GM03348 (cell line): ENCODE measurements at regions not wholly inside any gene's neighbourhood (a gene's known extent, or its start where the extent isn't known, plus 50 kb on each side); places are given as distances from the start of the nearest gene placed in this dataset.

ENCODE experiments used
- DNase-seq: peaks from one replicate; pipeline ENCODE4 v3.0.0; 2012; ENCODE audit warnings: low spot score

DNA sequence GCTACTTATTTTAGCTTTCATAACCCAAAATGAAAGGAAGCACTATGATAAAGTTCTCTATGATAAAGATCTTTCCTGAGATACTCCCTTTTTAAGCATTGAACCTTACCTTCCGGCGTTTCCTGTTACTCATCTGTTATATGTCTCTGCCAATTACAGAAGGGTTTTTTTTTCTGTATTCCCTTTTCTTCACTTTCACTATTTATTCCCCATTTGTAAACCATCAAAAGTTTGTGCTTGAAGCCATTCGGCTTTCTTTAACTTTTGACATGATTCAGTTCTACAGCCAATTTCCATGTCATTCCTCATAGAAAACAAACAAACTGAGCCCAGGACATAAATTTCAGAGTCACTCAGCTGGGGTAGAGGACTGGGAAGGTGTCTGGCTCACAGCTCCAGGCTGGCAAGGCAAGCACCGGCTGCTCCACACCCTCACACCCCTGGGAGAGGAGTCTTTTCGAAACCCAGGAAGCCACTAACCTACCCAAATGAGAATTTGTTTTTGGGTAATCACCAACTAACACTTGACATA, 429.4 kb upstream of the TRIB2 start:
- peak; percentile 16 for DNase-seq

DNA sequence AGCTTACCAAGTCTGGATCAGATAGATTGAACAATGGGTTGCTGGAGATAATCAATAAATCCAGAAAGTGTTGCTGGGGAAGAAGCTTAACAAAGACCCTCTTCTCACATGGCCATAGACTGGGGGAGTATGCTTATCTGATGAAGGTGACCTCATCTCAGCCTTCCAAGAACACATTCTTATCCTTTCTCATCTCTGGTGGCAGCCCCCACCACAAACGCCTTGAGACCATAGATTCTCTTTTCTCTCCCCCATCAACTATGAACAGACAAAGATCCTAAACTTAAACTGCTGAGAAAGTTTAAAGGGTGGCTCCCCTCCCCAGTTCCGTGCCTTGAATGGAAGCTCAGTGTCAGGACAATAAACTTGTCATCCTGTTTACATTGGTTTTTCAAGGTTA, 428.7 kb upstream of the TRIB2 start:
- DNase-seq, result no peak

GRCh38 chr2:12289120-12289802, 427.5 kb upstream of the TRIB2 start:
- no peak for DNase-seq

DNA sequence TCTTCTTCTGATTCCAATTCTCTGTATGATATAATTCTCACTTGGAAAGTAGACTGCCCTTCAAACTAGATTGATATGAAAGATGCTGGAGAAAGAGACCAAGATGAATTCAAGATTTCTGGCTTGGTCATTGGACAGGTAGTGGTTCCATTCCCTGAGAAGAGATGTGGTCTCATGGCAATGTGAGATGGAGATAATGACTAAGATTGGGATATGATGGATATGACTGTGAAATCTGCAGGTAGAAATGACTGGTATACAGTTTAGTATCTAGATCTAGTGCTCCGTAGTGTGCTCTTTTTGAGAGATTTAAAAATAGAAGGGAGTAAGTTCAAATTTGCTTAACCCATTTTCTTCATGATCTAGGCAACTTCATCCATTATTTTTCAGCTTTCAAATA, 425.4 kb upstream of the TRIB2 start:
- no peak for DNase-seq

DNA sequence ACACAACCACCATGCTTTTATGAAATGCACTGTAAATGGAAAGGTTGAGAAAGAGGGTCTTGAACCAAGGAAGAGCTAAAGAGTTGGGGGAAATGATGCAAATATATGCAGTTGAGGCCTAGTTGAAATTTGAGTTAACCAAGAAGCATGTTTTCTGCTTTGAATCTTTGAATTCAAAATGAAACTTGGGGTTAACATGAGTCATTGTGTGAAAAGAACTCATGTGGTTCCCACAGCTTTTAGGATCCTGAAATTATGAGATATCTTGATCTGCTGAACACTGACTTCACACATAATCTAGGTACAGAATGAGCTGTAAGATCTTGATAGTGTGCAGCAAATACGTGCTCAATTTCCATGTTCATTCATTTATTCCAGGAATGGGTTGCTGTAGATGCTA, 422.9 kb upstream of the TRIB2 start:
- DNase-seq, result no peak

- DNase-seq, result no peak
These were observed 420.7 kb upstream of the TRIB2 start for GRCh38 chr2:12295856-12296519.

- no peak for DNase-seq
These were observed 419.8 kb upstream of the TRIB2 start for GRCh38 chr2:12296915-12297314.

- no peak for DNase-seq
These were observed 418.4 kb upstream of the TRIB2 start for GRCh38 chr2:12298352-12298751.

DNA sequence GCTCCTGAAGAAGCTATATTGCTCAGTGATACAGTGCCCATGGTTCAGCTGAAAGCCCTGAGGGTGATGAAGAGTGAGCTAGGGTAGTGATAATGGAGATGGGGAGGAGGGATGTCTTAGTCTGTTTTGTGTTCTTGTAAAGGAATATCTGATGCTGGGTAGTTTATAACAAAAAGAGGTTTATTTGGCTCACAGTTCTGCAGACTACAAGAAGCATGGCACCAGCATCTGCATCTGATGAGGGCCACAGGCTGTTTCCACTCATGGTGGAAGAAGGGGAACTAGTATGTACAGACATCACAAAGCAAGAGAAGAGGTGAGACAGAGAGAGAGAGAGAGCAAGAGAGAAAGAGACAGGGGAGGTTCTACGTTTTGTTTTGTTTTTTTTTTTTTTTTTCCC, 417.3 kb upstream of the TRIB2 start:
- no peak for DNase-seq

DNA sequence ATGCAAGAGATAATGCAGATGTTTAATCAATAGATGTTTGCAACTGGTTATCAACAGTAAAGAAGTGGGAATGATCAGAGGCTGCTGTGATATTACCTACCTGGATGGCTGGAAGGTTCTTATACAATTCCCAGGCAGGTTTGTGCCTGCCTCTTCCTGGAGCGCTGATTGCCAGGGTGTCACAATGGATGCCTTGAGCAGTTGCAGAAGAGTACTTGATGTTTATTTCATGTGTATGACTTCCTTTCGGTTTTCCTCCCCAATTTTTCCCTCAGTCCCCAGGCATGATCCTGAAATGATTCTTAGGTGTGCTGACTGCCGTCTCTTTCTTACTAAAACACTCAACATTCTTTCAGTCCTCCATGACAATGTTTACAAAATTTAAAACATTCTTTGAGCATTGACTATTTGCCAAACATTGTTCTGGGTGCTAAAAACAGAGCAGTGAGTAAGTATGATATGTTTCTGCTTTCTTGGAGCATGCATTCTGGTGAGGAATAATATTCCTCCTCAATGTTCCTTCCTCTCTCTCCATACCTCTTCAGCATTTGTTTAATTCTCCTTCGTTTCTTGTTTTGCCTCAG, 416.6 kb upstream of the TRIB2 start:
- DNase-seq, result peak; percentile 19

DNA sequence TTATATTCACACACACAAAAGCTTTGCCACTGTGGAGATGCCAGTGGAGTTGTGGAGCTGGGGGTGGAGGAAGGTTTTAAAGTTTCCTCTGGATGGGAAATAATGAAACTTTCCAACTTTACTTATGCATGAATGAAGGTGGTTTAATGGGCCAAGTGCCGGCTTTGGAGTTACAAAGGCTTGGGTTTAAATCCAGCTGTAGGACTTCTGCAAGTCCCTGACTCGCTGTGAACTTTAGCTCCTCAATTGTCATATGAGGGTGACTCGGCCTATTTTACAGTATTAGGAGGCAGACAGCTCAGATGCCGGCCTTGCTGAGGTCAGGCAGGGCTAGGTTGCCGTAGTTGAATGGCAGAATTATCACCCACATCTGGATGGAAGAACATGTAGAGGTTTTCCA, 415.8 kb upstream of the TRIB2 start:
- DNase-seq, result no peak

DNA sequence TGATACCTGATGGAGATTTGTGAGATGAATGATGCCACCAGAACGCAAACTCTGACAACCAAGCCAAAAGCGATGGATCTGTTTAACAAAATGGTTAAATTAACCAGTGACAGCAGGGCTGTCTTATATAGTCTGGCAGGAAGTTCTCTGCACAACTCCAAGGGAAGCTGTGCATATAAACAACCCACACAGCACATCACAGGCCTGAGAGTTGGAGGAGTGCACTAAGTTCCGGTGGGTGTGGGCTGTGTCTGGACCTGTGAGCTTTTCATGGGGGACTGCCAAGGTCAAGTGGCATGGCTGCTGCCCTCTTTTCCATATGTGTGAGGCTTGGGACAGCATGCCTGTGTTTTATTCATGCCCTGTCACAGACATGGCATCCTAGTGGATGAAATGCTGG, 414.6 kb upstream of the TRIB2 start:
- DNase-seq, result no peak

DNA sequence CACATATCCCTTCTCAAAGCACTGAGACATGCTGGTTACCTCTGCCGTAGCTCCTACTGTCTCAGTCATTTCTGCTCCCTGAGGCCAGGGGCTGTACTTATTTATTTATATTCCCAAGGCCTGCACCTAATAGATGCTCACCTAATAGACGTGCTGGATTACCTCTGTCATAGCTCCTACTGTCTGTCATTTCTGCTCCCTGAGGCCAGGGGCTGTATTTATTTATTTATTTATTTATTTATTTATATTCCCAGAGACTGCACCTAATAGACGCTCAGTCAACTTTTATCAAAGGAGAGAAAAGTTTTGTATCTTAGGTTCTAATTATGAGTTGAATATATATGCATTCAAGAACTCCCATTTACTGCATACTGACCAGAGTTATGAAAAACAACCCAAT, 414.0 kb upstream of the TRIB2 start:
- no peak for DNase-seq

DNA sequence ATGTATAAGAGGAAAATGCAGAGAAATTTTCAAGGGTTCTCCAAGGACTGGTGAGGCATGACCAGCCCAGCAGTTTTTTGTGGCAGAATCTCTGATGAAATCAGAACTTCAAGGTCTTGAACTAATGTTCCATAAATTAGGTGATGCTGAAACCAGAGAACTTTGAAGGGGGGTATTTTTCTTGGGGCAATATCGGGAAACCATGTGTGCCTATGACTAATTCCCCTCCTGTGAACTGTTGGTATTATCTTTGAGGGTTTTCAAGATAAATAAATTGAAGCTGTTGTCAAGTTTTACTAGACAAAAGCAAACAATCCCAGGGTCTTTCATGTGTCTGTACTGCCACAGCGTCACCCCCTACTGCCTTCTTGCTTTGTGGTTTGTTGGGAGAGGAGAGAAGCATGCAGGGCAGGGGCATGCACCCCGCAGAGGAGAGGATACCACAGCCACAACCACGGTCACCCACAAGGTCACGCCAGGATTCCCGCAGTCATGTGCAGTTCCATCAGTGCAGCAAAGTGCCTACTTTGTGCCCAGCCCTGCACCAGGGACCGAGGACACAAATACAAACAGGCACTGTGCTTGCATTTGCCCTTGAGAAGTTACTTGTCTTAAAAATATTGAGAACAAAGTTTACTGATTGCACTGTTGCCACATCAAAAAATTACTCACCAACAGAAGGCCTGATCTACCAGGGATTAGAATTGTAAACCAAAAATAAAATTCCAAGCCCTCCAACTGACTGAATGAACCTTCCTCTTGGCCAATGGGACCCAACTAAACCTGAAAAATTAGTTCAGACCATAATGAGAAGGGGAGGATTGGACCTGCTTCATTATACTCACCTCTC, 413.3 kb upstream of the TRIB2 start:
- peak; percentile 11 for DNase-seq

DNA sequence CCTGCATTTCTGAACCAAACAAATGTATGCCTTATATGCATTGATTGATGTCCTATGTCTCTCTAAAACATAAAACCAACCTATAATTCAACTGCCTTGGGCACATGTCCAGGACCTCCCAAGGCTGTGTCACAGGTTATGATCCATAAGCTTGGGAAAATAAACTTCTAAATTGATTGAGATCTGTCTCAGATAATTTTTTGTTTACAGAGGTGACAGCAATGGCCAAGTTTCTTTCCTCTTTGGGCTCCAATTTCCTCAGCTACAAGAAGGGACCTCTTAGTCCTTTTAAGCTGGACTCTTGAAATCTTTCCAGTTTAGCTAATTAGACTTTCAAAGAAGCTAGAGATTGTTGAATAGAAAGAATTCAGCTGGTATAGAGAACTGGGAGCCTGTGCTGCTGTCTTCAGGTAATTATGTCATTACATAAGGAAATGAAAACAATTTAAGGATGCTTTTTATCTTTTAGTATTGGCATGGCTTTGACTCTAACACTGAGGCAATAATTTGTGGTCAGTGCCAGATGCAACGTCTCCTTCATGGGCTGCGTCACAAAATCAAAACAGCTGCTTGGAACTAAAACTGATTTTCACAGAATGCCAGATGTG, 412.1 kb upstream of the TRIB2 start:
- peak; percentile 44 for DNase-seq

DNA sequence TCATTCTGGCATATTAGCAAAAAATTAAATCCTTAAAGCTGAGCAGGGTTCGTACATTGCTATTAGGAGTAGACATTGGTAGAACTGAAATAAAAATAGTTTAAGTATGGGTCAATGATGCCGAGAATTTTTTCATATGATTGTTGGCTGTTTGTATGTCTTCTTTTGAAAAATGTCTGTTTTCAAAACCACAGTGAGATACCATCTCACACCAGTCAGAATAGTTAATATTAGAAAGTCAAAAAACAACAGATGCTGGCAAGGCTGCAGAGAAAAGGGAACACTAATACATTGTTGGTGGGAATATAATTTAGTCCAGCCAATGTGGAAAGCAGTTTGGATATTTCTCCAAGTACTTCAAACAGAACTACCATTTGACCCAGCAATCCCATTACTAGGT, 410.8 kb upstream of the TRIB2 start:
- DNase-seq, result no peak

- DNase-seq, result no peak
These were observed 406.3 kb upstream of the TRIB2 start for GRCh38 chr2:12310399-12310798.

DNA sequence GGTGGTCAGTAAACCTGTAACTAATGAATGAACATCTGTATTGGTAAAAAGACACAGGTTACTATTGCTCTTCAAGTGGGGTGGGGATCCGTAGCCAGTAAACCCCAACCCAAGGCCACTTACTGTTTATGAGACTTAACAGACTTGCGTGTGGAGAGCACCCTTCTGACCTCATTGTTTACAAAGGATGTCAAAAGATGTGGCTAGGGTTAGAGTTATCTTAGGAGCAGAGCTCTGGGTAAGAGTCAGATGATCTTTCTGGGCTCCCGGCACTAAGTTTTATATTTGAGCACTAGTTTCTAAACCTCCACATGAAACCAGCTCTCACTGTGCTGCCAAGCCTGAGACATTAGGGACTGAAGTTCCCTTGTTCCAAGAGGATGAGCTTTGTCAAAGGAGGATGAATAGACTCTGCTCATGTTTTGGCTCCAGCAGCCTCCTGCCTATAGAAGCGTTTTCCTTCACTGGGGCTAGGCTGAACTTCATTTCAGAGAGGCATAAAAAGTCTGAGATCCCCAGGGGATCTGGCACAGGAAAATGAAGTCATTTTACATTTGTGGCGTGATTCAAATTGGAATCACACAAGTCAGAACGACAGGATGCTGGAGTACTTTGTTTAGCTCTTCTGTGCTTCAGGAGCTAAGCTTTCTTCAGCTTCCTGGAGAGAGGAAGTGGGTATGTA, 403.1 kb upstream of the TRIB2 start:
- DNase-seq, result no peak

DNA sequence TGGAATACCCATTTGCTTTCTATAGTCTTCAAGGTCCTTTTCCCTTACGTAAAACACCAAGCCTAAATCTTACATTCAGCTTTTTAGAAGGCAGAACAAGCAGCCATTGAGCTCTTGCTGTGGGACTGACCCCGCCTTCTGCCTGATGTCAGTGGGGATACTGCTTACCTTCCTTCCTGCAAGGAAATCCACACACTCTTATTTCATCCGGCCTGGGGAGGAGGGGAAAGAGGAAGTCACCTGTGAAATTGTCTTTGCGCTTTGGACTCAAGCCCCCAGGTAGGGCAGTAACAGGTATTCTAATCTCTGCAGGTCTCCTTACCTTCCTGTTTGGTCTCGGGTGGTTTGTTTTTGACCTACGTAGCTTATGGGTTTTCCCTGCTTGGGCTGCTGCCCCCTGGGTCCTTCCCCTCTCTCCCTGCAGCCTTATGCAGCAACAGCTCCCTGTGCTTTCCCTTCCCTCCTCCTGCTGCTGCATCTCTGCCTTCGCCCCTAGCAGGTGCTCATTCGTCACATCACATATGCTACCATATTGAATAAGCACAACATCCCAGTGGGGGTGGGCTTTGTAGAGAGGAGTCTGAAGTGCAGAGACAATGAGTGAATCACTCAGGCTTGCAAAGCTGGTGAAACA, 402.5 kb upstream of the TRIB2 start:
- no peak for DNase-seq

DNA sequence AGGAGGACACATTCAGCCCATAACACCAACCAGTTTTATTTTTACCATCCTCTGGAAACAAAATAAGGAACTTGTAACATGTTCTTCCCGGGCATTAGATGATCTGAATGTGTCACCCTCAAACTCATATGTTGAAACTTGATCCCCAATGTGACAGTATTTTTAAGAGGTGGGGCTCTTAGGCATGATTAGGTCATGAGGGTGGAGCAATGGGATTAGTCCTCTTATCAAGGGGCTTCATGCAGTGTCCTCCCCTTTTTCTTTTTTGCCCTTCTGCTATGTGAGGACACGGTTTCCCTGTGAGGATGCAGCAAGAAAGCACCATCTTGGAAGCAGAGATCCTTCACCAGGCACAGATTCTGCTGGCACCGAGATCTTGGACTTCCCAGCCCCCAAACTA, 401.5 kb upstream of the TRIB2 start:
- DNase-seq, result no peak

DNA sequence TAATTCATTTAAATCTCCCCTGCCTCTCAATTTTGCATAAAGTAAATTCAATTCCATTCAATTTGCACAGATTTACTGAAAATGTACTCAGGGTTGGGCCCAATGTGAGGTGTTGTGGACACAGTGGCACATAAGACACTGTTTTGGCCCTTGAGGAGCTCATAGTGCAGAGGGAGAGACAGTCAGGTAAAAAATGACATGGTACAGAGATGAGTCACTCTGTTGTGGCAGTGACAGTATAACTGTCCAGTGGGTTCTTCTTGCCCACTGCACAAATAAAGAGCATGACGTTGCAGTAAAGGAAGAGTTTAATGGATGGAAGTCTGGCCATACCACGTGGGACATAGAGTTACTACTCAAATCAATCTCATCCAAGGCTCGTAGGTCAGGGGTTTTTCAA, 400.3 kb upstream of the TRIB2 start:
- no peak for DNase-seq
